Uterus (tissue), 3 donors: ENCODE measurements at regions not wholly inside any gene's neighbourhood (a gene's known extent, or its start where the extent isn't known, plus 50 kb on each side); places are given as distances from the start of the nearest gene placed in this dataset.

Experiments
- DNase-seq, 2 donors: peaks; one replicate each; pipeline ENCODE4 v3.0.0-alpha.2; 2019 to 2020
- H3K27ac ChIP-seq, 2 donors: fragments of 200-600 bp; sonication (generic); 1 replicate in 1 of 2; 2 replicates in 1 of 2; pipeline ENCODE4 v1.5.1; 2016 to 2018
- H3K27me3 ChIP-seq, 2 donors: fragments of 200-600 bp; sonication (generic); one replicate each; pipeline ENCODE4 v1.5.1; 2018 to 2019; ENCODE audit warnings: control low read depth in 1 of 2
- H3K36me3 ChIP-seq, 2 donors: fragments of 200-600 bp; sonication (generic); one replicate each; pipeline ENCODE4 v1.5.1; 2019; ENCODE audit warnings: control low read depth in 1 of 2
- H3K4me1 ChIP-seq, 2 donors: fragments of 200-600 bp; sonication (generic); one replicate each; pipeline ENCODE4 v1.5.1; 2018 to 2019; ENCODE audit warnings: control low read depth in 1 of 2
- H3K4me3 ChIP-seq, 2 donors: fragments of 200-600 bp; sonication (generic); 1 replicate in 1 of 2; 2 replicates in 1 of 2; pipeline ENCODE4 v1.5.1; 2018 to 2019; ENCODE audit warnings: mild to moderate bottlenecking in 1 of 2
- H3K9me3 ChIP-seq, 2 donors: fragments of 200-600 bp; sonication (generic); one replicate each; pipeline ENCODE4 v1.5.1; 2019; ENCODE audit warnings: control low read depth in 1 of 2
- CTCF ChIP-seq, 4 experiments: fragments of 200-600 bp in 2 of 4; fragments of 450-650 bp in 2 of 4; sonication (generic) in 2 of 4; IDR thresholded peaks; one replicate each; pipeline ENCODE4 v1.5.1; 2016 to 2019; ENCODE audit warnings: antibody characterized with exemption in 4 of 4, mild to moderate bottlenecking in 2 of 4, moderate library complexity in 1 of 4
- POLR2A ChIP-seq, 2 donors: fragments of 450-650 bp; IDR thresholded peaks; one replicate each; pipeline ENCODE4 v1.6.1; 2016; ENCODE audit warnings: antibody characterized with exemption in 2 of 2, mild to moderate bottlenecking in 1 of 2, moderate library complexity in 1 of 2
- intact Hi-C: fragments of 100-400 bp; cut with DNase I; formaldehyde crosslinking; loops from one replicate; pipeline ENCODE4 v1.15.1; 2023; ENCODE audit warnings: low total_unique reads
- donor health status: DM: yes; HTN: yes; CAD: no.

- Histone ChIP-seq H3K27ac (no peak overlapping the region), H3K9me3 (no peaks in the 10 kb centered on the region), H3K4me3 (no peak overlapping the region), H3K36me3 (no peaks in the 10 kb centered on the region), H3K4me1 (no peaks in the 10 kb centered on the region), H3K27me3 (no peaks in the 10 kb centered on the region)
- TF ChIP-seq CTCF (IDR thresholded peaks at IDR 0.05) (no peak), POLR2A (IDR thresholded peaks at IDR 0.05) (no peak)
- intact Hi-C loops = no loop called here
- no peak for DNase-seq
These were observed 261.7 kb downstream of the TLE3 start for GRCh38 chr15:69836048-69836447.

DNA sequence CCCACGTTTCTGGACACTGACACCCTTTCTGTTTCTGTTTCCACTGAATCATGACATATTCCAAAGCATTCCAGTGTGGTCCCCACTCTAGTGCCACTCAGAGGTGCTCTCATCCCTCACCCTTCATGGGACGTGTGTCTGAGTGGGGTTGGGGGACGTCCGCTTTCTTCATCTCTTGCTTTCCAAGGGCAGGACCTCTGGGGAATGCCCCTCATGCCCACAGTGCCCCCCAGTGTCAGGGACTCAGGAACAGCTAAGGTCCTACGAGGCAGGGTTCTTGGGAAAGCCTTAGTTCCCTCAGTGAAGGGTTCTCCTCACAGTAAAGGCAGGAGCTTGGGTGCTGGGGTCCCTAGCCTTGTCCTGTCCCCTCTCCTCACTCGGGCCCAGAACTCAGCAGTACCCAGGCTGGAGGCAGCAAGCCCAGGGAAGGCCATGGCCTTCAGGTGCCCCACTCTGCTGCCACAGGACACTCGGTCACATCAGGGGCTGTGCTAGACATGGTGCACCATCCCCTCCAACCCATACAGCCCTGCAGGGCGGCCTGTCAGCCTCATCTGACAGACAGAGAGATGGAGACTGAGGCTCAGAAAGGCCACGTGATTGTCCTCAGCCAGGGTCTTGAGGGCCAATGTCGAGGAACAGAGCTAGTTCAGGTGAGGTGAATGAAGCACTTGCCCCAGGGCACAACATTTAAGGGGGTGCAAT lies 261.0 kb downstream of the TLE3 start:
- no peak for DNase-seq
- Histone ChIP-seq H3K36me3 (no peaks in the 10 kb centered on the region), H3K27me3 (no peaks in the 10 kb centered on the region), H3K4me1 (no peaks in the 10 kb centered on the region), H3K4me3 (no peak overlapping the region), H3K27ac (no peak overlapping the region), H3K9me3 (no peaks in the 10 kb centered on the region)
- intact Hi-C loops = no loop called here
- TF ChIP-seq POLR2A (IDR thresholded peaks at IDR 0.05) (no peak), CTCF (IDR thresholded peaks at IDR 0.05) (no peak)

DNA sequence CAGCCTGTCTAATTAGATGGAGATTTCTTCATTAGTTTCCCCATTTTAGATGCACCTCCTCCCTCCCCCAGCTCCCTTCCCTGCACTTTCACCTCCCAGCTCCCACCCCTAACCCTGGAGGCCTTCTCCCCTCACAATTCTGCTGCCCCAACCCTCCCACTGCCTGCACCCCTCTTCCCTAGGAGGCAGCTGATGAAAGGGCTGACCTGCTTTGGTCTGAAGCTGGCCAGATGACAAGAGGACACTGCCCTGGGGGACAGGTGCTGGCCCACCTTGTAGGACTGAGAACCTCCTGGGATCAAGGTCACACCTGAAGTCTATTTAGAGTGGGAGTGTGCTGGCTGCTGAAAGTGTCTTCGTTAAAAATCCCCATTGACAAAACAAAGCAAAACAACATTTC lies 259.4 kb downstream of the TLE3 start:
- DNase-seq = no peak
- H3K27me3 ChIP-seq = no peaks in the 10 kb centered on the region
- no peaks in the 10 kb centered on the region for H3K9me3 ChIP-seq
- TF ChIP-seq POLR2A (IDR thresholded peaks at IDR 0.05) (no peak), CTCF (IDR thresholded peaks at IDR 0.05) (no peak)
- no peak overlapping the region for H3K27ac ChIP-seq
- no peak overlapping the region for H3K4me3 ChIP-seq
- intact Hi-C loops = no loop called here
- H3K36me3 ChIP-seq = no peaks in the 10 kb centered on the region
- no peaks in the 10 kb centered on the region for H3K4me1 ChIP-seq

DNA sequence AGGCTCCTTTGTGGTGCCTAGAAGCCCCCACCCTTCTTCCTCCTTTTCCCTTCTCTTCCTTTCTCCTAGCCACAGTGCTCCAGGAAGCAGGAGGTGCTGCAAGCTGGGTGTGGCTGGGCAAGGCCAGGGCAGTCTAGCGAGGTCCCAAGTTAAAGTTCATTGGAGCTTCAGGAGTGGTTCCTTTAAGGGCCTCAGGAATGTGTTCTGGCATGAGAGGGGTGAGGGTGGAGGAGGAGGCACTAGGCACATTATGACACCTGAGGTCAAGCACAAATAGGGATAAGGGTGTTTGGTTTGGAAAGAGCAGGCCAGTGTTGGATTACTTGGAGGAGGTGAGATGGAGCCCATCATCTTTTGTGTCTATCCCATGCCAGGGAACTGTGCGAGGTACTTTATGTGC lies 258.7 kb downstream of the TLE3 start:
- H3K36me3 ChIP-seq = no peaks in the 10 kb centered on the region
- TF ChIP-seq POLR2A (IDR thresholded peaks at IDR 0.05) = no peak
- TF ChIP-seq CTCF (IDR thresholded peaks at IDR 0.05) = no peak
- no peaks in the 10 kb centered on the region for H3K27me3 ChIP-seq
- no peaks in the 10 kb centered on the region for H3K9me3 ChIP-seq
- DNase-seq = no peak
- intact Hi-C loops = no loop called here
- H3K4me3 ChIP-seq = no peak overlapping the region
- H3K4me1 ChIP-seq = no peaks in the 10 kb centered on the region
- no peak overlapping the region for H3K27ac ChIP-seq

- intact Hi-C loops = no loop called here
- H3K27me3 ChIP-seq = no peaks in the 10 kb centered on the region
- no peak overlapping the region for H3K4me3 ChIP-seq
- TF ChIP-seq POLR2A (IDR thresholded peaks at IDR 0.05) (no peak), CTCF (IDR thresholded peaks at IDR 0.05) (no peak)
- no peak overlapping the region for H3K27ac ChIP-seq
- no peaks in the 10 kb centered on the region for H3K9me3 ChIP-seq
- no peaks in the 10 kb centered on the region for H3K4me1 ChIP-seq
- H3K36me3 ChIP-seq = no peaks in the 10 kb centered on the region
- peak in 1 of 2 donors; percentile 34 for DNase-seq
These were observed 256.4 kb downstream of the TLE3 start for GRCh38 chr15:69841113-69841828.
